GM12865 (cell line): ENCODE measurements at regions not wholly inside any gene's neighbourhood (a gene's known extent, or its start where the extent isn't known, plus 50 kb on each side); places are given as distances from the start of the nearest gene placed in this dataset.

Source experiments
- DNase-seq: peaks from one replicate; pipeline ENCODE4 v3.0.0; 2010; ENCODE audit warnings: low read depth
- H3K4me3 ChIP-seq: 2 replicates; pipeline ENCODE4 v1.5.1; 2011; ENCODE audit warnings: mild to moderate bottlenecking, low read depth, low read length, control low read depth
- TF ChIP-seq, protein P1 (sequence below): IDR thresholded peaks from 2 replicates; pipeline ENCODE4 v1.5.1; 2011; ENCODE audit warnings: low read length, control low read depth, low read depth, inconsistent platforms; ENCODE audit not compliant: insufficient read depth; ENCODE audit errors: missing control alignments

GRCh38 chr12:85662207-85662602 lies 174.0 kb downstream of the RASSF9 start:
- no peak for DNase-seq

DNA sequence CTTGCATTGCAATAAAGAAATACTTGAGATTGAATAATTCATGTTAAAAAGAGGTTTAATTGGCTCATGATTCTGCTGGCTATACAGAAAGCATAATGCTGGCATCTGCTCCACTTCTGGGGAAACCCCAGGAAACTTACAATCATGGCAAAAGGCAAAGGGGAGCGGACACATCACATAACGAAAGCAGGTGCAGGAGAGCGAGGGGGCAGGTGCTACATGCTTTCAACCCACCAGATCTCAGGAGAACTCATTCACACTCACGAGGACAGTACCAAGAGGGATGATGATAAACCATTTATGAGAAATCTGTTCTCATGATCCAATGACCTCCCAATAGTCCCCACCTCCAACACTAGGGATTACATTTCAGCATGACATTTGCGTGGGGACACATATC lies 172.6 kb downstream of the RASSF9 start:
- DNase-seq, result no peak
- no peak overlapping the region for H3K4me3 ChIP-seq
- TF ChIP-seq, protein P1, sequence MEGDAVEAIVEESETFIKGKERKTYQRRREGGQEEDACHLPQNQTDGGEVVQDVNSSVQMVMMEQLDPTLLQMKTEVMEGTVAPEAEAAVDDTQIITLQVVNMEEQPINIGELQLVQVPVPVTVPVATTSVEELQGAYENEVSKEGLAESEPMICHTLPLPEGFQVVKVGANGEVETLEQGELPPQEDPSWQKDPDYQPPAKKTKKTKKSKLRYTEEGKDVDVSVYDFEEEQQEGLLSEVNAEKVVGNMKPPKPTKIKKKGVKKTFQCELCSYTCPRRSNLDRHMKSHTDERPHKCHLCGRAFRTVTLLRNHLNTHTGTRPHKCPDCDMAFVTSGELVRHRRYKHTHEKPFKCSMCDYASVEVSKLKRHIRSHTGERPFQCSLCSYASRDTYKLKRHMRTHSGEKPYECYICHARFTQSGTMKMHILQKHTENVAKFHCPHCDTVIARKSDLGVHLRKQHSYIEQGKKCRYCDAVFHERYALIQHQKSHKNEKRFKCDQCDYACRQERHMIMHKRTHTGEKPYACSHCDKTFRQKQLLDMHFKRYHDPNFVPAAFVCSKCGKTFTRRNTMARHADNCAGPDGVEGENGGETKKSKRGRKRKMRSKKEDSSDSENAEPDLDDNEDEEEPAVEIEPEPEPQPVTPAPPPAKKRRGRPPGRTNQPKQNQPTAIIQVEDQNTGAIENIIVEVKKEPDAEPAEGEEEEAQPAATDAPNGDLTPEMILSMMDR, result no peak

More at GRCh38 chr12:85662207-85662602, 174.0 kb downstream of the RASSF9 start:
- TF ChIP-seq, protein P1, result no peak
- H3K4me3 ChIP-seq, result no peak overlapping the region

DNA sequence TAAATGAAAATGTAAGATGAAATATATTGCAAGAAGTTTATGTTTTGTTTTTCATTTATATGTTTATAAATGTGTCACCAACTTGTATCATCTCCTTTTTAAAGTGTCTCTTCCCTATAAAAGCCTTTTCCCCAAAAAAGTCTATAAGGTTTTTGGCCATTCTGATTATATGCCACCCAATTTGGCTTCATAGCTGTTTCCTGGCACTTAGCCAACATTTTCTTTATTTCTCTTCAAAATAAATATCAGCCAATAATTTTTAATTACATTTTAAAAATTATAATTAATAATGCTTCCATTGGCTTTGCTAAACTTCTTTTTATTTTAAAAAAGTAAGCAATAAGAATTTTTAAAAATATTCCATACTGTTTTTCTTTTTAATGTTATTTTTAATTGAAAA lies 171.8 kb downstream of the RASSF9 start:
- H3K4me3 ChIP-seq, result no peak overlapping the region
- TF ChIP-seq, protein P1, result no peak
- no peak for DNase-seq

DNA sequence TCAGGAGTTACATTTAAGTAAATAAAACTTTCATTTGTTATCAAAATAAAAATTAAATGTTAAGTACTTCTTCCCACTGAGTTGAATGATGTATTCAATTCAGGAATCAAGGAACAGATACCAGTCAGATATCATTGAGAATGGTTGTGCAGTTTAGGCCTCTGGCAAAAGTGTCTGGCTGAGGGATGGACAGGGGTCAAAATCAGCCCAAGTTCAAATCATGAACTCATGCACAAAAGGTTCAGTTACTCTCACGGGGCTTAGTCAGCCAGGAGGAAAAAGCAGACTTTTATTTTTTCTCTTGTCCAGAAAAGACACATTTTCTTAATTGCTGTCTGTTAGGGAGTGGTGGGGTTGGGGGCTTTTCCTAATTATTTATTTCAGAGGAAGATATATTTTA lies 166.3 kb downstream of the RASSF9 start:
- TF ChIP-seq, protein P1, result no peak
- H3K4me3 ChIP-seq, result no peak overlapping the region
- no peak for DNase-seq

DNA sequence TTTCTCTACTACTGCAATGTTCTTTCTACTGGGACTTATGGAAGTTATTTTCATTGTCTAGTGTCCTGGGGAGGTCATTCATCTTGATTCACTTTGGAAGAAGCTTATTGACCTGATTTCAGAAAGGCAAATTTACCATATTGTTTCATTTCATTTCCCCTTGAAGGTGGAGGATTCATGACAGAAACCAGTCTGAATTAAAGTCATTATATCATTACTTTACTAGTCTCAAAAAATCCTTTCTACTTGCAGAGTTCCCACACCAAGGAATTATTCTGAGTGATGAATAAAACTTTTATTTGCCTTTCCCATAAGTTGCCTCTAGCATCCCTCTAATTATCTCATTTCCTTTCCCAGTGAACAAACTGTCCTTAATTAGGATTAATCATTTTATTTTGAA lies 163.8 kb downstream of the RASSF9 start:
- DNase-seq, result no peak
- TF ChIP-seq, protein P1, result no peak
- no peak overlapping the region for H3K4me3 ChIP-seq

DNA sequence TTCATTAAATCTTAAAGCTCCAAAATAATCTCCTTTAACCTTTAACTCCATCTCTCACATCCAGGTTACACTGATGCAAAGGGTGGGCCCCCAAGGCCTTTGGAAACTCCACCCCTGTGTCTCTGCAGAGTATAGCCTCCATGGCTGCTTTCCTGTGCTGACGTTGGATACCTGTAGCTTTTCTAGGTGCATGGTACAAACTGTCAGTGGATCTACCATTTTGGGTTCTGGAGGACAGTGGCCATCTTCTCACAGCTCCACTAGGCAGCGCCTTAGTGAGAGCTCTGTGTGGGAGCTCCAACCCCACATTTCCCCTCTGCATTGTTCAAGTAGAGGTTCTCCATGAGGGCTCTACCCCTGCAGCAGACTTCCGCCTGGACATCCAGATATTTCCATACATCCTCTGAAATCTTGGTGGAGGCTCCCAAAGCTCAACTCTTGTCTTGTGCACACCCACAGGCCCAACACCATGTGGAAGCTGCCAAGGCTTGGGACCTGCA lies 162.2 kb downstream of the RASSF9 start:
- no peak overlapping the region for H3K4me3 ChIP-seq
- TF ChIP-seq, protein P1, result no peak
- DNase-seq, result no peak
